ENCODE measurements at regions not wholly inside any gene's neighbourhood (a gene's known extent, or its start where the extent isn't known, plus 50 kb on each side); places are given as distances from the start of the nearest gene placed in this dataset.

DNA sequence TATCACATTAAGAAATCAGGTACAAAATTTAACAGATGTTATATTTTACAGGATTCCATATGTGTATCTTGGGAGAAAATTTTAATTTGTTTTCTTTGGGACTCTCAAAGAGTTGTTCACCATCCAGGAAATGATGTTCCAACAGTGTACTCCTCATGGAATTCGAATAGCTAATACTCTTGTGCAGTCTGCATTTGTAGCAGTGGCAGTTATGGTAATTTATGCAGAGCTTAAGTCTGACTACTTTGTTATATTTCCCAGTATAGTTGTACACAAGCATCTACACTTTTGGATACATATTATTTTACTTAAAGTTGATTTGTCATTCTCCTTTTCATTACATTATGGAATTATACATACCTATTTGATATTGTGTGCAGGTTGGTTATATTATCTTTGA is 436.7 kb upstream of the FBXO33 start:
- H3K4me1 ChIP-seq (ENCODE audit: control insufficient read depth, insufficient read depth, low read length): peaks cover 21% of the 10 kb centered on the region
- H3K4me3 ChIP-seq (ENCODE audit: low read depth, low read length): no peak overlapping the region
- no peaks in the 10 kb centered on the region for H3K27me3 ChIP-seq (ENCODE audit: control insufficient read depth, insufficient read depth, low read length)
- H3K36me3 ChIP-seq (ENCODE audit: control insufficient read depth, insufficient read depth, low read length): no peaks in the 10 kb centered on the region
- no peak overlapping the region for H3K27ac ChIP-seq (ENCODE audit: low read depth, low read length)
- H3K9ac ChIP-seq (ENCODE audit: low read depth, low read length): no peak overlapping the region
- H3K9me3 ChIP-seq (ENCODE audit: control insufficient read depth, insufficient read depth, low read length): no peaks in the 10 kb centered on the region

DNA sequence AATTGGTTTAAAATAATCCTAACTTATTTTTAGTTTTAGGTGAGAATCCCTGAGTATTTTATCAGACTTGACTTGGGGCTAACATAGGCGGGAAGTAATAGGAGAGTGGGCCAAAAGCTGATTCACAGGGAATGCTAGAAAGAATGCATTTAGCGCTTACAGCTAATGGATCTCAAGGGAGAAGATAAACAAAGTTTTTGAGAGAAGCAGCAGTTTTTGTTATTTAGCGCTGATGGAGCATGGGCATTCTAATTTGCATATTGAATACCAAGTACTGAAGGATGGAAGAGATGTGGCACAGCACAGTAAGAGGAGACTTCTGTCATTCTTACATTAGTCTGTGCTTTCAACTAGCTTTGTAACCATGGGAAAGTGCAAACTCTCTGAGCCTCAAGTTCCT is 436.0 kb upstream of the FBXO33 start:
- peaks cover 16% of the 10 kb centered on the region for H3K4me1 ChIP-seq (ENCODE audit: control insufficient read depth, insufficient read depth, low read length)
- H3K9me3 ChIP-seq (ENCODE audit: control insufficient read depth, insufficient read depth, low read length): no peaks in the 10 kb centered on the region
- H3K27me3 ChIP-seq (ENCODE audit: control insufficient read depth, insufficient read depth, low read length): no peaks in the 10 kb centered on the region
- no peak overlapping the region for H3K4me3 ChIP-seq (ENCODE audit: low read depth, low read length)
- H3K27ac ChIP-seq (ENCODE audit: low read depth, low read length): peak overlapping the region; percentile 43
- no peaks in the 10 kb centered on the region for H3K36me3 ChIP-seq (ENCODE audit: control insufficient read depth, insufficient read depth, low read length)
- no peak overlapping the region for H3K9ac ChIP-seq (ENCODE audit: low read depth, low read length)

DNA sequence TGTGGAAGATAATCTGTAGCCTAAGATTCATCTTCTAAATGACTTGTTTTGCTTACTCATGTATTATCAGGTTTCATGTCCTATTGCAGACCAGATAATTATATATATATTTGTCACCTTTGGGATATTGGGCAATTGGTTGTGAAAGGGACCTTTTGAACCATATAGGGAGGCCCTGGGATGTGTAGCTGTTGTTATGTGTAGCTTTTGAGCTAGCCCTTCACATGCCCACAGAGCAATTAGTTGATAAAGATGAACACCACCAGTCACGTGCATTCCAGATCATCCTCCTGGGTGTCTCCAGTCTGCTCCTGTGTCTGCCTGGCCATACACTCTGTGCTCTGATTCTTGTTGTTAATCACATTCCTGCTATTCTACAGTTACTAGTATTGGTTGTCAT is 431.2 kb upstream of the FBXO33 start:
- Histone ChIP-seq H3K4me1 (ENCODE audit: control insufficient read depth, insufficient read depth, low read length) (peaks cover 16% of the 10 kb centered on the region), H3K27ac (ENCODE audit: low read depth, low read length) (no peak overlapping the region)

DNA sequence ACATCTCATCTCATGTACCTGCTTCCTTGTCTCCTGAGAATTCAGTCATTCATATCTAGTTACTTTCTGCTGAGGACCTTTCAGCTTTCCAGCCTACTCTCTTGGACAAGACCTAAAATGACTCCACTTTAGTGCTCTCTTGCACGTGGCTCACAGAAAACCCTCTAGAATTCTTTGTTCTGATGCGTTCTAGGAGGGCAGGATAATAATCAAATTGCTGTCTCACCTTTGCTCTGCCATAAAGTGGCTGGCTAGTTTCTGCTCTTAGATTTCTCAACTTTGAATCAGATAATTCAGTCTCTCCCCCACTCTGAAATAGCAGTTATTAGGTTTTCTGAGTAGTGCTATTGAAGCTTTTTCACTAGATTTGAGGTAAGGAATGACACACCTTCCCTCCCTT is 429.5 kb upstream of the FBXO33 start:
- H3K36me3 ChIP-seq (ENCODE audit: control insufficient read depth, insufficient read depth, low read length): no peaks in the 10 kb centered on the region
- H3K9ac ChIP-seq (ENCODE audit: low read depth, low read length): no peak overlapping the region
- no peaks in the 10 kb centered on the region for H3K9me3 ChIP-seq (ENCODE audit: control insufficient read depth, insufficient read depth, low read length)
- no peak overlapping the region for H3K27ac ChIP-seq (ENCODE audit: low read depth, low read length)
- H3K4me3 ChIP-seq (ENCODE audit: low read depth, low read length): no peak overlapping the region
- no peaks in the 10 kb centered on the region for H3K27me3 ChIP-seq (ENCODE audit: control insufficient read depth, insufficient read depth, low read length)
- H3K4me1 ChIP-seq (ENCODE audit: control insufficient read depth, insufficient read depth, low read length): peaks cover 6% of the 10 kb centered on the region

More for the DNA sequence above, 431.2 kb upstream of the FBXO33 start:
- Histone ChIP-seq H3K4me3 (ENCODE audit: low read depth, low read length) (no peak overlapping the region), H3K36me3 (ENCODE audit: control insufficient read depth, insufficient read depth, low read length) (no peaks in the 10 kb centered on the region), H3K9me3 (ENCODE audit: control insufficient read depth, insufficient read depth, low read length) (no peaks in the 10 kb centered on the region), H3K27me3 (ENCODE audit: control insufficient read depth, insufficient read depth, low read length) (no peaks in the 10 kb centered on the region), H3K9ac (ENCODE audit: low read depth, low read length) (no peak overlapping the region)

DNA sequence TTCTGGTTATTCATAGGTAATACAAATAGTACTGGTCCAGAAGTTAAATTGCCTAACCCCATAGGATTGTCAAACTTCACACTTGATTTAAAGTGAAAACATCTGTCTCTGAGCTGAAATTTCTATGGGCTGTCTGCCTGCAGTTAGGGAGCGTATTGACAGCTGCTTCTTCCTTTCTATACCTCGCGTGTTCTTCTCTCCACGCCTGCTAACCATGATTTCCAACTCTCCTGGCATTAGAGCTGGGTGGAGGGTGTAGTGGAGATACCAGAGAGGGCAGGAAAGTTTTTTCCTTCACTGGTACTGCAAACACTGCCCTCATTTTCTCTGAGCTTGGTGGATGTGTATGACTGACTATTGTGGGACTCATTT is 429.0 kb upstream of the FBXO33 start:
- H3K9me3 ChIP-seq (ENCODE audit: control insufficient read depth, insufficient read depth, low read length): no peaks in the 10 kb centered on the region
- H3K9ac ChIP-seq (ENCODE audit: low read depth, low read length): no peak overlapping the region
- H3K36me3 ChIP-seq (ENCODE audit: control insufficient read depth, insufficient read depth, low read length): no peaks in the 10 kb centered on the region
- H3K27me3 ChIP-seq (ENCODE audit: control insufficient read depth, insufficient read depth, low read length): no peaks in the 10 kb centered on the region
- H3K4me3 ChIP-seq (ENCODE audit: low read depth, low read length): no peak overlapping the region
- H3K4me1 ChIP-seq (ENCODE audit: control insufficient read depth, insufficient read depth, low read length): peaks cover 6% of the 10 kb centered on the region
- no peak overlapping the region for H3K27ac ChIP-seq (ENCODE audit: low read depth, low read length)

DNA sequence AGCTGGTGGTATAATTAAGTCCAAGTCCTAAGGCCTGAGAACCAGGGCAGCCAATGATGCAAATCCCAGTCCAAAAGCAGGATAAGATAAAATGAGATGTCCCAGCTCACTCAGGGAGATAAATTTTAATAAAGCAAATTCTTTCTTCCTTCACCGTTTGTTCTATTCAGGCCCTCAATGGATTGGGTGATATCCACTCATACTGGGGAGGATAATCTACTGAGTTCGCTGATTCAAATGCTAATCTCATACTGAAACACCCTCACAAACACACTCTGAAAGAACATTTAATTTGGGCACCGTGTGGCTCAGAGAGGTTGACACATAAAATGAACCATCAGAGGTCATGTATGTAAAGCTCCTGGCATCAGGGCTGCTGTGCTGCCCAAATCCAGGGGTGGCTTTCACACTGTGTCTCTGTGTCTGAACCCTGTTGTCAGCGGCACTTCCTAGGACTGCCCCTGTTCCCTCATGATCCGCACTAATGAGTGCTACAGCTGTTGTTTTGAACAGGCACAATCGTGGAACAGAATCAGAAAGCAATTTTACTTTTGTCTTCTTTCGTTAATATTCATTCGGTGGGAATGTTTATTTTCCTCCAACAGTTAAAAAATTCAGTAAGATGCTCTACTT is 428.5 kb upstream of the FBXO33 start:
- Histone ChIP-seq H3K4me1 (ENCODE audit: control insufficient read depth, insufficient read depth, low read length) (peaks cover 6% of the 10 kb centered on the region), H3K4me3 (ENCODE audit: low read depth, low read length) (no peak overlapping the region), H3K27me3 (ENCODE audit: control insufficient read depth, insufficient read depth, low read length) (no peaks in the 10 kb centered on the region), H3K27ac (ENCODE audit: low read depth, low read length) (no peak overlapping the region), H3K9me3 (ENCODE audit: control insufficient read depth, insufficient read depth, low read length) (no peaks in the 10 kb centered on the region), H3K9ac (ENCODE audit: low read depth, low read length) (no peak overlapping the region), H3K36me3 (ENCODE audit: control insufficient read depth, insufficient read depth, low read length) (no peaks in the 10 kb centered on the region)

DNA sequence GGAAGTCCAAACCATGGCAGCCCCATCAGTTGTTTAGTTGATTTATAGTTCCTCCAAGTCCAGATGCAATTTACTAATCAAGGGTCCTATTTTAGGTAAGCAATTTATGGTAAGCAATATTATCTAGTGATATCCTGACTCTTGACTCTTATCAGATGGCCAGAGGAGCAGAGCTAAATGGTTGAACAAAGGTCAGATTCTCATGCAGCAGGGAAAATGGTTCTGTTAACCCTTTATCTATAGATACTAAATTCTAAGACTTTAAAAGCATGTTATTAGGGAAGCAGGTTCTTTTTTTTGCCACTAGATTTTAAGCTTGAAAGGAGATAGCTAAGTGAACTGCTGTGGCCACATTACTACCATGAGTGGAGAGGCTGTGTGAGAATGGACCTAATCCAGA is 427.1 kb upstream of the FBXO33 start:
- Histone ChIP-seq H3K4me3 (ENCODE audit: low read depth, low read length) (no peak overlapping the region), H3K9ac (ENCODE audit: low read depth, low read length) (no peak overlapping the region), H3K36me3 (ENCODE audit: control insufficient read depth, insufficient read depth, low read length) (no peaks in the 10 kb centered on the region), H3K9me3 (ENCODE audit: control insufficient read depth, insufficient read depth, low read length) (no peaks in the 10 kb centered on the region), H3K27ac (ENCODE audit: low read depth, low read length) (no peak overlapping the region), H3K27me3 (ENCODE audit: control insufficient read depth, insufficient read depth, low read length) (no peaks in the 10 kb centered on the region), H3K4me1 (ENCODE audit: control insufficient read depth, insufficient read depth, low read length) (peaks cover 6% of the 10 kb centered on the region)

DNA sequence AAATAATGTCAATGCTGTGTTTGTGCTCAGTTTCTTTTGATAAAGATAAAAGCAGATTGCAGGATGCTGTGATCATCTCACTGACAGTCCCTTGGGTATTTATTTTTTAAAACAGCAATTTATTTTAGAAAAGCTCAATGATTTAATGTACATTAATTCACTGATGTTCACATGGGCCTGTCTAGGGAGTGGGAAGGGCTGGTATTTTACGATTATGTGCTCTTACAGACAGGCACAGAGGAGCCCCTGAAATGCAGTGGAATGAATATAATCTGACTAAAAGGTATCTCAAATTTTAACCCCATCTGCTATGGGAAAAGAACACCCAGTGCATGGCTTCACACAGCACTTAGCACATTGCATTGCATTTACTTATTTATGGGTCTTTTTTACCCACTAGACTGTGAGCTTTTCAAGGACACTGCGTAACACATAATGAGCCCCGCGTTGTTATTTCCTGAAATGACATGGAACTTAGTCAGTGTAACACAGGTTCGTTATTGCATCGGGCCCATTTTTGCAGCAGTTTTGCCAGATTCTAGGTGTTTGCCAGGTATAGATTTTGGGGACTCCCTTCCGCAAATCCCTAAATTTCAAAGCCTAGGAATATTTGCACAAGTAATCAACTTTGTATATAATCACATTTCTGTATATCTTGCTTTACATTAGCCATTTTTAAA is 425.3 kb upstream of the FBXO33 start:
- Histone ChIP-seq H3K36me3 (ENCODE audit: control insufficient read depth, insufficient read depth, low read length) (no peaks in the 10 kb centered on the region), H3K9me3 (ENCODE audit: control insufficient read depth, insufficient read depth, low read length) (no peaks in the 10 kb centered on the region), H3K9ac (ENCODE audit: low read depth, low read length) (no peak overlapping the region), H3K4me1 (ENCODE audit: control insufficient read depth, insufficient read depth, low read length) (peaks cover 6% of the 10 kb centered on the region), H3K27ac (ENCODE audit: low read depth, low read length) (no peak overlapping the region), H3K4me3 (ENCODE audit: low read depth, low read length) (no peak overlapping the region), H3K27me3 (ENCODE audit: control insufficient read depth, insufficient read depth, low read length) (no peaks in the 10 kb centered on the region)

DNA sequence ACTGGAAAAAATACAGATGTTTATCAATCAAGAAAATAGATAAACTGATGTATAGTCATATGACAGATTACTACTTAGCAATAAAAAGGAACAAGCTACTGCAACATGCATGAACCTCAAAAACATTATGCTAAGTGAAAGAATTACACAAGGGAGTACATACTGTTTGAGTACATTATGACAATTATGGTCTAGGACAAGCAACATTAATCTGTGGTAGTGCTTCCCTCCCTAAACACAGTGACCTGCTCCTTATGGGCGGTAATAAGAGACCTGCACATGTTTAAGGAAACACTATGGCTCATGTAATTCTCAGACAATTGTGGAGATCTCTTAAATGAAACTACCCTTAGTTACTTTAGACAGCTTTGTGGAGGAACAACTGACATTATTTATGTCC is 421.2 kb upstream of the FBXO33 start:
- Histone ChIP-seq H3K9ac (ENCODE audit: low read depth, low read length) (no peak overlapping the region), H3K27ac (ENCODE audit: low read depth, low read length) (no peak overlapping the region), H3K36me3 (ENCODE audit: control insufficient read depth, insufficient read depth, low read length) (no peaks in the 10 kb centered on the region), H3K4me3 (ENCODE audit: low read depth, low read length) (no peak overlapping the region), H3K9me3 (ENCODE audit: control insufficient read depth, insufficient read depth, low read length) (no peaks in the 10 kb centered on the region), H3K4me1 (ENCODE audit: control insufficient read depth, insufficient read depth, low read length) (no peaks in the 10 kb centered on the region), H3K27me3 (ENCODE audit: control insufficient read depth, insufficient read depth, low read length) (no peaks in the 10 kb centered on the region)

DNA sequence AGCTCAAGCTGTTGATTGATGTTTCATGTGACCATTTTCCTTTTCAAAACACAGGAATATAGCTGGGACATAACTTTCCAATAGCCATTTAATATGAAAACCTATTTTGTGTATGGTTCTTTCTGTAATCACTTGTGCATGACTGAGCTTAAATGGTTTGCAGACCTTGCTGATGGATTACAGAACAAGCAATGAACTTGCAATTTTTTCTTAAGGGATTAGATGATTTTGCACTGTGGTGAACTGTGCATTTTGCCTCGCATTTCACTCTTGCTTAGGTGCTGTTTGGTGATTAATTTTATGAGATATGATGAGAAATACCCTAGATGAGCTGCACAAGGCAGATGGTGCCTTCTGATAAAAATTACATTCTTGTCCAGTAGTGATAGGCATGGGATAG is 419.0 kb upstream of the FBXO33 start:
- Histone ChIP-seq H3K27me3 (ENCODE audit: control insufficient read depth, insufficient read depth, low read length) (no peaks in the 10 kb centered on the region), H3K4me3 (ENCODE audit: low read depth, low read length) (no peak overlapping the region), H3K4me1 (ENCODE audit: control insufficient read depth, insufficient read depth, low read length) (no peaks in the 10 kb centered on the region), H3K36me3 (ENCODE audit: control insufficient read depth, insufficient read depth, low read length) (no peaks in the 10 kb centered on the region), H3K27ac (ENCODE audit: low read depth, low read length) (no peak overlapping the region), H3K9me3 (ENCODE audit: control insufficient read depth, insufficient read depth, low read length) (no peaks in the 10 kb centered on the region), H3K9ac (ENCODE audit: low read depth, low read length) (no peak overlapping the region)

DNA sequence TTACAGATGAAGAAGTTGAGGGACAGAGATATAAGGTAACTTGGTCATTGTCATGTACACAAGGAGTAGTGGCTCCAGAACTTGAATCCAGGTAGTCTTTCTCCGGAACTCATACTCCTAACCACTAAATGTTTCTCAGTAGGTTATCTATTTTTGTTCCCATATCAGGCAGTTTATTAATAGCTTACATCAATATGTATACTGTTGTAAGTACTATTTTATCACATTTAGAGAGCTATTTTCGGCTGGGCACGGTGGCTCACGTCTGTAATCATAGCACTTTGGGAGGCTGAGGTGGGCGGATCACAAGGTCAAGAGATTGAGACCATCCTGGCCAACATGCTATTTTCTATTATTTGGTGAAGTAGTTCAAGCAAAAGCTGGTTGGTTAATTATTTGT is 415.6 kb upstream of the FBXO33 start:
- no peaks in the 10 kb centered on the region for H3K36me3 ChIP-seq (ENCODE audit: control insufficient read depth, insufficient read depth, low read length)
- H3K27me3 ChIP-seq (ENCODE audit: control insufficient read depth, insufficient read depth, low read length): no peaks in the 10 kb centered on the region
- H3K9ac ChIP-seq (ENCODE audit: low read depth, low read length): no peak overlapping the region
- H3K4me3 ChIP-seq (ENCODE audit: low read depth, low read length): no peak overlapping the region
- no peak overlapping the region for H3K27ac ChIP-seq (ENCODE audit: low read depth, low read length)
- H3K9me3 ChIP-seq (ENCODE audit: control insufficient read depth, insufficient read depth, low read length): no peaks in the 10 kb centered on the region
- H3K4me1 ChIP-seq (ENCODE audit: control insufficient read depth, insufficient read depth, low read length): no peaks in the 10 kb centered on the region

All from HUES48 (cell line).